Activated T-helper 9 cell treated with anti-CD3 and anti-CD28 coated beads, Interleukin-2, amount 50 U/mL, for 16 hours (primary cell): ENCODE measurements at regions not wholly inside any gene's neighbourhood (a gene's known extent, or its start where the extent isn't known, plus 50 kb on each side); places are given as distances from the start of the nearest gene placed in this dataset.

ENCODE experiments used
- DNase-seq: peaks from one replicate; pipeline ENCODE4 v3.0.0-alpha.2; 2020; ENCODE audit warnings: low read depth

DNA sequence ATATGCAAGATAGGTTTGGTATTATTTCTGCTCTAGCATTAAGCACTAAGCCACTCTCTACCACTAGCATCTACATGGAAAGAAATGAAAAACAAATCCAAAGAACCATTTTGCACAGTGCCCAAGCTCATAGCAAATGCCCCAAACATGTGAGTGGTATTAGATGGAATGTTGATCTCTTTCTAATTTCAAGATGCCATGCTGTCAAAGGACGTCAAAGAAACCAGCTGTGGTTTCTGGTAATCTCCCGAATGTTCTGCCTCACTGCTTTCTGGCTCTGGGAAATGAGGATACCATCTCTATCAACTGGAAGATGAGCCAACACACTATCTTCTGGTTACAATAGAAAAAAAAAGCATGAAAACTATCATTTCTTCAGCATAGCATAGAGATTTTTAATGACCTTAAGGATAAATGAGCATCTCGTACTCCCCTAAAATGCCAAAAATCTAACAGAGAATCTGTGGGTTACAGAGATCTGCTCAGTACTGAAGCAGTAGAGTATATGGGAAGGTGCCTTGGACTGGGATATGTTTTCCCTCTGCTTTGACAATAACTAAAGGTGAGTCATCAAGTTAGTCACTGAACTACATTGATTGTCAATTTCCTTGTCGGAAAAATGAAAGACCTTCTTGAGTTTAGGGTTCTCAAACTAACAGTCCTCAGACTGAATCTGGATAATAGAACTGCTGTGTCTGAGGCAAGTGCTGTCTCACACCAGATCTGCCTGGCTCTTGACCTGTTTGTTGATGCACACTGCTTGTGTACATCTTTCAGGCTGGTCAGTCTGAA lies 244.8 kb upstream of the NCKAP5 start:
- no peak for DNase-seq

DNA sequence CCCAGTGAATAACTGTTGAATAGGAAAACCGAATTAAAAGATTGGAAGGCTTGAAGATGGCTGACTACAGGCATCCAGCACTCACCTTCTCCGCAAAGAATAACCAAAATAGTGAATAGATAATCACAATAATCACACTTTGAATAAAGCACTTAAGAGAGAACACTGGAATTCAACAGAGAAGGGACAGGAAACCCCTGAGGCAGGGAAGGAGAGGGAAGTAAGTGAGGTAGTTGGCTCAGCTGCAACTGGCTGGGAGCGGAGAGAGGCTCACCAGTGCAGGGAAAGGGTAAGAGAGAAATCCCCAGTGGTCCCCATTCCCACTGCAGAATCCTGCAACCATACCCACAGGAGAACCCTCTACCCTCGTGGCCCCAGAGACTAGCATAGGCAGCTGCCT lies 246.6 kb upstream of the NCKAP5 start:
- no peak for DNase-seq

DNA sequence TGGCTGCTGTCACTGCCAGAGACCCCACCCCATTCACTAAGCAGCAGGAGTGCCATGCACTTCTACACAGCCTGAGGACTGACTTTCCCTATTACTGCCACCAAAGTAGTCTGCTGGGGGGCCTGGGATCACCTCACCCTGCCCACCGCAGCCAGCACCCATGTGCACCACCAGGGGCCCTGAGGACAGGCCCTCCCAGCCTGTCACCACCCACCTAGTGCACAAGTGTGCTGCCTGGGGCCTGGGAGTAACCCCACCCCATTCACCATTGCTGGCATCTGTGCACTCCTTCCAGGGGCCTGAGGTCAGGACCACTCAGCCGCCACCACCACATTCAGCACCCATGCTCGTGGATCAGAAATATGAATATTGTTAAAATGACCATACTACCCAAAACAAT lies 247.8 kb upstream of the NCKAP5 start:
- DNase-seq, result no peak

DNA sequence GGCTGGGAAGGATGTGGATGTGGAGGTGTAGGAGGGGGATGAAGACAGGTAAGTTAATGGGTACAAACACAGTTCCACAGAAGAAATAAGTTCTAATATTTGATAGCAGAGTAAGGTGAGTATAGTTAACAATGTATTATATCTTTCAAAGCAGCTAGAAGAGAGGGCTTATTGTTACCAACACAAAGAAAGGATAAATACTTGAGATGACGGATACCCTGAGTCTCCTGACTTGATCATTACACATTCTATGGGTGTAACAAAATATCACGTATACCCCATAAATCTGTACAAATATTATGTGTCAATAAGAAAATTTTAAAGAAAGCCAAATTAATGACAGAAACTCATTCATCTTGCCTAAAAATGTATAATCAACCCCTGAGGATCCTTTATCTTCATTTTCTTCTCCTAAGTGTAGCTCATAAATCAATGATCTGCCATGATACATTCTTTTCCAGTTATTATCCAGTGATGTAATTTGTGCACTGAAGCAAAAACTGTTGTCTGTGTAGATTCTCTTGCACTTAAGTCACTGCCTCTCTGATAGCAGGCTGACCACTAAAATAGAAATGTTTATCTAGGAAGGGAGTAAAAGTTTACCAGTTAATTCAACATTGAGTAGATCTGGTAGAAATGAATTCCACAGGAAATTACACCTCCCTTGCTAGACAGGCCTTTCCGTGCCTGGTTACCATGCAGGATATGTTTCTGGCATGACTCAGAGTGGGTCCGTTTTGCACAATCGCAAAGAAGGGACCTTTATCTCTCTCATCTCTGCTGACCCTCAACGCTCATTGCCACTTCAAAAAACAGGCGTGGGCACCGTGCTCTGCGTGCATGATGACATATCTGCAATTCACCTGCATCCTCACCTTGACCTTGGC lies 249.7 kb upstream of the NCKAP5 start:
- no peak for DNase-seq

DNA sequence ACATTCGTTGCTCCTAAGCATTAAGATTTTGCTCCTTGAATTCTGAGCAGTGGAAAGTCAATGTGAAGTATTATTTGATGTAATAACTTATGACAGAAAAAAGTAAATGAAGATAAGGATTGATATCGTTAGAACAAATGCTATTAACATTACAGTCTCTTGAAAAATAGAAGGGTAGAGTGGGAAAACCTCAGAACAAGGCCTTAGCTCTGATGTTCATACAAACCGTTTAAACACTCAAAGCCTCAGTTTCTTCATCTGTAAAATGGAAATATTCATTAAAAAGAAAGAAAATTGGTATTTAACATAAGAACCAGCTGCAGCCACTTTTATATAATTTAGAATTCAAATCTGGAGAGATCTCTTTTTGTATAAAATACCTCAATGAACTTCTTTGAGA lies 250.4 kb upstream of the NCKAP5 start:
- no peak for DNase-seq

DNA sequence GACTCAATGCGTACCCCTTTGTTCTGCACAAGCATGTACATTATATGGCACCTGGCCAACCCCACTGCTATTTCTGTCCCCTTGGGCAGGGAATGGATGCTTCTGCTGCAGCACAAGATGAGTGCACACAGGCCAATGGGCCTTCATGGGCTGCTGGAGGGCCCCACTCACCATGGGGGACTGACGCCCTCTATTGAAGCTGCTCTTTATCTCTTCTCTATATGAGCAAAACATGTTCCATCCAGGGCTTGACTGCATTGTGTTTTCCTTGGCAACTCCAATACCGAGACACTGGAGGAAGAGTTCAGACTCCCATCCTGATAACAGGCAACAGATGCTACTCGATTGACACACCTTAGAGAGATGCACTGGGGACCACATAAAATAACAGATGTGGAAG lies 251.6 kb upstream of the NCKAP5 start:
- no peak for DNase-seq

DNA sequence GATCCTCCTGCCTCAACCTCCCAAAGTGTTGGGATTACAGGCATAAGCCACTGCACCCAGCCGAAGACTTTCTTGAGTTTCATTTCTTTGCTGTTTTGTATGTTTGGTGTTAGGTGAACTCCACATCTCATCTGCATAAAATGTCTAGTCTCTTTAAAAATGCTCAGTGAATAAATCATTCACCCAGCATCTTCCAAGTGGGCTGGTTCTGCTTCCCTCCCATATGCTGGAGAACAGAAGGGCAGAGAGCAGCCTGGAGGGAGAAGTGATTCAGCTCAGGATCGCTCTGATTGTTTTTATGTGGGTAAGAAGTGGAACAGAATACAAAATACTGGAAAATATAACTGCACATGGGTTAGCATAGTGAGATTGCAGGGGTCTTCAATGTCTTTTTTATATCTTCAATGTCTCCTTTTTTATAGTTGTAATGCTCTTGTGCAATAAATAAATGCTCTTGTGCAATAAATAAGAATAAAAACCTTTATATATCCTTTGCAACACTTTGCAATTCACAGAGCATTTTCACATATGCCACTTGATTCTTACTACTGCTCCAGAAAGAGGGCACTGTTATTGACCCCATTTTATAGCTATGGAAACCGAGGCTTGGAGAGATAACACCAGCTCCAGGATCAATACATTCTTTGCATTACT lies 253.0 kb upstream of the NCKAP5 start:
- no peak for DNase-seq

DNA sequence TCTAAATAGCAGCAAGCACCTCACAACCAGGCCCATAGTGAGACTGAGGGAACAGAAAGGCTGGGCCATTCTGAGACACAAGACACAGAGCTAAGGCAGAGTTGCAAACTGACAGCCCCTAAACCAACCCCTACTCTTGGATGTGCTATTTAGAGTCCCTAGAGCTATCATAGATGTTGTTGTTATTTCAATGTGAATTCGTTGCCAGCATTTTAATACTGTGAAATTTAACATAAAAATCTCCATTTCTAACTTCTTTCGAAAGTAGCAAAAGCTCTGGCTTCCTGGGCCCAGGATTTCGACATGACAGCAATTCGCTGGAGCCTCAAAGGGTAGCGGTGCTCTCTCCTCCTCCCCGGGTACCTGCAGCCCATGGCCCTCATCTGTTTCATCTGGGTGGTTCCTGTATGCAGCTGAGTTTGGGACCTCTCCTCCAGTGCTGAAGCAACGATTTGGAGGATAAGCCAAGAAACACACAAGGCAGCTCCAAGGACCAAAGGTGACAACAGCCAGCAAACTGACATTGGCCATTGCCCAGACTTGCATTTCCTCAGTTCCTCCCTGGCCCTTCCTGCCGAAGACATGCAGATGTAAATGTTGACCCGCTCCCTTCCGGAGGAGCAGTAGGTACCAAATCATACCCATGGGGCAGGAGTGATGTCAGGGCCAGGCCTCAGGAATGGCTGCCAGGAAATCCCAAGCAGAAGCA lies 254.4 kb upstream of the NCKAP5 start:
- DNase-seq, result no peak

DNA sequence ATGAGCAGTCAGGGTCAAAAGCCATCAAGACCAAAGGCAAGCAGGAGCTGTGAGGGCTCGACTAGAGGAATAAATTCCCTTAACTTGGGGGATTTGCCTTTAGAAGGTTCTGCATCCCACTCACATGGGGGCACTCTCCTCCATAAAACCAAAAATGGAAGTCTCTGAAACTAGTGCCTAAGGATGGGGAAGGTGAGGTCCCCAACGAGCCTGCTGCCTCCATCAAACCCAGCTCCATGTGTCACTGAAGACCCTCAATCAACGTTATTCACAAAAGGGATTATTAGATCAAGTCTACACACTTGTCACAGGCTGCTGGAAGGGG lies 254.9 kb upstream of the NCKAP5 start:
- DNase-seq, result no peak

DNA sequence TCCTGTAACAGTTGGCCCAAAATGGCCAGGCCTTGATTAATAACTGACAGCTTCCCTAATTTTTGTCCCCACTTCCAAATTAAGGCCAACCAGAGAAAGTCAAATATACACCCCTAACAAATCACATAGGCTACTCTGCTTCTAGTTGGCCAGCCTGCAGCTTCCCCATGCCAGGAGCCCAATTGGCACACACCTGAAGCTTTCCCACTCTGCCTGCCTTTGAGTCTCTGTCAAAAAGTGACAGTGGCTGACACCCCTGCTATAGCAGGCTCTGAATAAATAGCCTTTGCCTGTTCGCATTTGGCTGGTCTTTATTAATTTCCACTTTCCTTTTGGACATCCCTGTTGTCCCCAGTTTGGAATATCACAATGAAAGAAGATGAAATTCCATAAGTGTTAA lies 256.6 kb upstream of the NCKAP5 start:
- DNase-seq, result no peak

DNA sequence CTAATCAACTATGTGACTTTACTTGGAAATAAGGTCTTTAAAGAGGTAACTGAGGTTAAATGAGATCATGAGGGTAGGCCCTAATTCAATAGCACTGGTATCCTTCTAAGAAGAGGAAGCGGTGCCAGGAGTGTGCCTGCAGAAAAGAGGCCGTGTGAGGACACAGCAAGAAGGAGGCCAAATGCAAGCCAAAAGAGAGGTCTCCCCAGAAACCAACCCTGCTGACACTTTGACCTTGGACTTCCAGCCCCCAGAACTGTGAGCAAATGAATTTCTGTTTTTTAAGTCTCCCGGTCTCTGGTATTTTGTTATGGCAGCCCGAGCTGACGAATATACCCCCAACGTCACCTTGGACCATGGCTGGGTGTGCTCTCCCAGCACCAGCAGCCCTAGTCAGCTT lies 257.5 kb upstream of the NCKAP5 start:
- DNase-seq, result no peak

DNA sequence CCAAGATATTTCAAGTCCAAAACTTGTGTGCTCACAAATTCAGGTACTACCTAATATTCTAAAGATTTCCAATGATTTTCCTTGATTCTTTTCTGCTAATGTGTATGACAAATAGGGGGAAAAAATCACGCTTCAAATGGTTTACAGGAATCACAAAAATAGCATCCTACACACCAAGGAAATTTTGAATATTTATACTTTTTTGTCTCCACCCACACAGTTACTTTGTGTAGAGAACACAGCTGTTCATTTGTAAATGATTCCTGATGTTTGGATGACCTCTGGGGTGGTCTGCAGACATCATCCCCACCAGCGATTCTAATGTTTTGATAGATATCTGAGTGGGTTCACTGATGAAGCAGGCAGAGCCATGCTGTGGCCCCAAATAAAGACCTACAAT lies 260.6 kb upstream of the NCKAP5 start:
- DNase-seq, result no peak

DNA sequence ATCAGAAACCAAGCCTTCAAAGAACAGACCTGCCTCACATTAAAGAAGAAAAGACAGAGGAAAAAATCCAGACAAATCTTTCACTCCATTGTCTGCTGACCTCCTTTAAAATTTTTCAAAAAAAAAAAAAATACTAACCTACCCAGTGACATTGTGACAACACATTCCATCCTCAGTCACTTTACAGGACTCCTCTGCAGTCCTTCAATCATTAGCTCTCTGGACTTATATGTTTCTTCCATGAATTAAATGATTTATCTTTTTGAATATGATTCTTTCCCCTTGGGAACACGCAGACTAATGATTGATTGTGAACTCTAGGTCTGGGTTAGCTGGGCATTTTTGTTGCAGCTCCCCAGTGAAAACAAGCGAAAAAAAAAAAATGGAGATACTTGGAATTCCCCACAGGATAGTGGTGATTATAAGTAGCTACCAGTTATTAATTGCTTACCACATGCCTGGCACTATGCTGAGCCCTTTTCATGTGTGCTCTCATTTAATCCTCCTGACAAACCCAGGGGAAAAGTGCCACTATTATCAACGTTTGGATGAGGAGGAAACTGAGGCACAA lies 261.3 kb upstream of the NCKAP5 start:
- no peak for DNase-seq

DNA sequence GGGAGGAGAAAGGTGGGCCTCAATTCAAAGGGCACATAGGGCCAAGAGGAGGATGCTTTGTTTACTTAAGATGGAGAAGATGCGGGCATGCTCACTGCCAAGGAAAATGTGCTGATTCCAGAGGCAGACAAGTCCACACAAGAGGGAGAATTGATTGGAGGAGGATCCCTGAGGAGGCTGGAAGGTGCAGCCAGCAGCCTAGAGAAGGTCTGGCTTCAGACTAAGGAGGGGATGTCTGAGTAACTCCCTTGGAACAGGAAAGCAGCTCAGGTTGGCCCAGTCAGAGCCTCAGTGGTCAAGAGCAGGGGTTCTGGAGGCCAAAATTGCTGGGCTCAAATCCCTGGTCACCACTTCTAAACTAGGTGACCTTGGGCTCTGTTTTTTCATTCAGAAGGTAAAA lies 265.5 kb upstream of the NCKAP5 start:
- no peak for DNase-seq

DNA sequence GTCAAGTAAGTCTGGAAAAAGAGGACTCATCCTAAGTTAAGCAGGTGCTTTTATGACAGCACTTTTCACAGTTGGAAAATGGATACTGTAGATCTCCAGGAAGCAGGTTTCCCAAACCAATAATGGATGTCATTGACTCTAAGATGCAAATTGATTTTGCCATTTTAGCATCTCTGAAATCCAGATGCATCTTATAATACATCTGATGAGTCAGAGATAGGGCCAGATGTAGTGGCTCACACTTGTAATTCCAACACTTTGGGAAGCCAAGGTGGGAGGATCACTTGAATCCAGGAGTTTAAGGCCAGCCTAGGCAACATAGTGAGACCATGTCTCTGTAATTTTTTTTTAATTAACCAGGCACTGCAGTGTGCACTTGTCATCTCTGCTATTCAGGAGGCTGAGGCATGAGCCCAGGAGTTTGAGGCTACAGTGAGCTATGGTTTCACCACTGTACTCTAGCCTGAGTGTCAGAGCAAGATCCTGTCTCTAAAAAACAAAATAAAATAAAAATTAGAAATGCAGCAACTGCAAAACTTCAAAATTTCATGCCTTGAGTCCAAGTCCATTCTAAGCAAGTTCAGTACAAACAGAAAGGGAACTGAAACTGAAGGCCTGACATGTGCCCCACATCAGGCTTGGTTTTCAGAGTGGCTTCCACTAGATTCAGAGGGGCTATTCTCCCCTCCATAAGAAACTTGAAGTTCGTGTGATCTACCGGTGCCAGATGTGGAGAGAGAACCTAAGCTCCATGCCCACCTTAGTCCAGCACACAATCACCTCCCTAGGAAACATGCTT lies 267.8 kb upstream of the NCKAP5 start:
- no peak for DNase-seq

DNA sequence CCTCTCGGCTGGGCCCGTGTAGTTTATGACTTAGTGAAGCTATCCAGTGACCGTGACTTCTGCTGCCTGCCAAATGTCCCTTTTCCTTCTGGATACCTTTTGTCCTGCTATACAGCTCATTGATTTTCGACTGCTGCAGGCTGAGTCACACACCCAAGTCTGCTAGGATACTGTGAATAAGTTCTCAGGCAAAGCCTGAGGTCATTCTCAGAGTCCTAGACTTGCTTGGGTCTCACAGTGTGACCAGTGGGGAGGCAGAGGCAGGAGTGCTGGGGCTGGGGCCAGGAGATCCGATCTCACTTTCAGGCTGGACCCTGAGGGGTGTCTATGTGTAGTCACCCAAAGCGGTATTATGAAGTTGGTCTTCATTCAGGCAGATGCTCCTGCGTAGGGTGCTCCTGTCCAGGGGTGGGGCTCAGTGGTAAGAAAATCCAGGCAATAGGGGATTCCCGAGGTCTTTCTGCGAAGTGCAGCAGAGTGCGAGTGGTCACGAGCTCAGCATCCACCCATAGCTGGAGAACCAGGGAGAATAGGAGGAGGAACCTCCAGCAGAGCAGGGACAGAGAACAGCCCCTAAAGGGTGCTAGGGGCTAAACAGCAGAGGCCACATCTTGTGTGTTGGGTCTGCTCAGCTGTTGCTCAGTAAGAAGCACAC lies 268.6 kb upstream of the NCKAP5 start:
- DNase-seq, result no peak

DNA sequence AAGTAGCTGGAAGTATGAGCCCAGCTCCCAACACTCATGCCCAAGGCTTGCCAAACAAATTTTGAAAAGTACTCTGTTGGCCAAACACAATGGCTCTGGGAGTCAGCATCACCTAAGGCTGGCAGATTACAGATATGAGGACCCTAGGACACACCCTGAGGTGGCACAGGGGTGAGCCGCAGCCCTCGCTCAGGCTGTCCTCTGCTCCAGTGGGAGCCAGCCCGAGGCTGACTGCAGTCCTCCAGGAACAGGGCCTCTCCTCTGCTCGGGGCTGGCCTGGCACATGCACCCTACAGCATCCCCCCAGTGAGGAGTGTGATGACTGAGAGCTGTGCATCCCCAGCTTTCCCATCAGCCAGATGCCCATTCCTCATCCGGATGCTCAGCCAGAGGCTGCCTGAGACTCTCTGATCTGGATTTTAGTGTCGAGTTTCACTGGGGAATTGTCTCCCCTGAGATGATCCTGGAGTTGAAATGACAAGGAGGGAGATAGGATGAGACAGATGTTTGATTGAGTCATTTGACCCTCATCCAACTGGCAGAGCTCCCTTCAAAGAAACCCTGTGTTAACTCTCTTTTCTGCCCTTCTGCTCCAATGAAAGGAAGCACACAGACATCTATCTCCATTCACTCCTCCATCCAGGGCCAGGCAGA lies 269.3 kb upstream of the NCKAP5 start:
- no peak for DNase-seq

DNA sequence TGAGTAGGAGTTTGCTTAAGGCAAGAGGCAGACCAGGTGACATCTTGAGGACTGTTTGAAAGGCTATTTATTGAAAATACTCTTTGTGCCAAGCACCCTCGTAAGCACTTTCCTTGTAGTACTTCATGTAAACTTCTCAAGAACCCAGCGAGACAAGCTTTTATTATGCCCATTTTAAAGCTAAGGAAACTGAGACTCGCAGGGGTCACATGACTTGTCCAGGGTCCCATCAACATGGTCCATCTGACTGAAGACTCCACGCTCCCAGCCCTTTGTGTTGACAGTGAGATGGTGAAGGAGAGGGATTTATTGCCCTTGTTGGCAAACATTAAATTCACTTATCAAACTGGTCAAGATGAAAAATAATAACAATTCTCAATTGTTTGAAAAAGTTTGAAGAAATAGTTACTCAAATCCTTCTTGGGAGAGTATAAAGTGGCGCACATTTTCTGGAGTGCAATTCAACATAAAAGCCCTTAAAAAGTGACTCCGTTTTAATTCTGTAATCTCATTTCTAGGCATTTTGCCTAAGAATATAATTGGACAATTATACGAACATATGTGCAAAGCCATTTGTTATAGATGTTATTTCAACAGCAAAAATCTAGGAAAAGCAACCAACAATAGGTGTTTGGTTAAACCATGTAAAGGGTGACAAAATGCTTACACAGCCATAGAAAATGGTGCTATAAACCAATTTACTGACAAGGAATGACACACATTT lies 270.5 kb upstream of the NCKAP5 start:
- DNase-seq, result no peak

DNA sequence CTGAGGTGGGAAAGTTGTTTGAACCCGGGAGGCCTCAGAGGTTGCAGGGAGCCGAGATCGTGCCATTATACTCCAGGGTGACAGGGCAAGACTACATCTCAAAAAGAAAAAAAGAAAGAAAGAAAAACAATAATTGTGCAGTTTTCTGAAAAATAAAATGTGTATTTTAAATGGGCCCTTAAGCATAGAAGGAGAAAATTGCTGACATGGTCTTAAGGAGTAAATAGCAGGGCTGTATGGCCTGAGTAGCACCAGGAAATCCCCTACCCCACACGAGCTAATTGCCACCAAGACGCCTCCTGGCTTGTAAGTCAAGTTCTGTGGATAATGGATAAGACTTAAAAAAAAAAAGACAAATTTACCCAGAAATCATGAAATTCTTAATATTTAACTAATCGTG lies 271.4 kb upstream of the NCKAP5 start:
- DNase-seq, result no peak

DNA sequence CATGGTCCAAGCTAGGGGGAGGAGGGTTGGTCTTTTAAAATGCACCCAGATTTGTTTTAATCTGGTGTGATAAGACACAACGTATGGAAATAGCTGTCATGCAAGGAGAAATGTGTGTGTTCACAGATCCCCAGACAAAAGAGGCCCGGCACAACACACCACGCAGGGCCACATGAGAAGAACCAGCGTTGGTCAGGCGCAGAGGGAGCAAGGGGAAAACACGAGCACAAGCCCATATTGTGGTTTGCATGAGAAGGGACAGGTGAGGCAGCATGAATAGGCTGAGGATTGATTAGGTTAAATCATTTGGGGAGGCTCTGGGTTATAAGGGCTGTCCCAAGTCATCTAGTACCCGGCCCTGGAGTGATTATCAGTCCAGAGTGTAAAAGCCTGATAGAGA lies 272.5 kb upstream of the NCKAP5 start:
- DNase-seq, result no peak
